ENCODE measurements at regions not wholly inside any gene's neighbourhood (a gene's known extent, or its start where the extent isn't known, plus 50 kb on each side); places are given as distances from the start of the nearest gene placed in this dataset.
"Not testable (repeated sequence)": the region's sequence is repeated elsewhere in the genome, so short reads cannot be mapped to it uniquely, and the experiment has no call there.

DNA sequence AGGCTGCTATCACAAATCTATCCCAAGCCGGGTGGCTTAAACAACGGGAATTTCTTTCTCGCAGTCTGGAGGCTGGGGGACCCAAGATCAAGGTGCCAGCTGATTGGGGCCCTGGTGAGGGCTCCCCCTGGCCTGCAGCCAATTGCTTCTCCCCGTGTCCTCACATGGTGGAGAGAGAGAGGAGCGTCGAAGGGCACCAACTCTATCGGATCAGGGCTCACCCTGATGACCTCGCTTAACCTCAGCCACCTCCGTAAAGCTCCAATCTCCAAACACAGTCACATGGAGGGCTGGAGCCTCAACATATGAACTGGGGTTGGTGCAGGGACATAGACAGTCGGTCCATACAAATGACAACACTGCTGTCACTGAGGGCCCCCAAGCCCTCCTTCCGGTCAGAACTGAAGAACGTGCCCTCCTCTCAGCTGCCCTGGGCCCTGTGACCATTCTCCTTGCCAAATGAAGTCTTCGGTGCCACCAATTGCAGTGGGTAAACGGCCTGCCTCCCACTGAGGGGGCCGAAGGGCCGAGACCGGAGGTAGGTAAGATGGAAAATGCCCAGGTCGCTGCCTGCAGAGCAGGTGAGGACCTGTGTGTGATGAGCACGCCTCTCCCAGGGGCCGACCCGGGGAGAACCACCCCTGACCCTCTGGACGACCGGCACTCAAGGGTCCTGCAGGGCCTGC is 211.0 kb downstream of the TOMM20 start:
- no peak for DNase-seq (ENCODE audit: low read depth)

DNA sequence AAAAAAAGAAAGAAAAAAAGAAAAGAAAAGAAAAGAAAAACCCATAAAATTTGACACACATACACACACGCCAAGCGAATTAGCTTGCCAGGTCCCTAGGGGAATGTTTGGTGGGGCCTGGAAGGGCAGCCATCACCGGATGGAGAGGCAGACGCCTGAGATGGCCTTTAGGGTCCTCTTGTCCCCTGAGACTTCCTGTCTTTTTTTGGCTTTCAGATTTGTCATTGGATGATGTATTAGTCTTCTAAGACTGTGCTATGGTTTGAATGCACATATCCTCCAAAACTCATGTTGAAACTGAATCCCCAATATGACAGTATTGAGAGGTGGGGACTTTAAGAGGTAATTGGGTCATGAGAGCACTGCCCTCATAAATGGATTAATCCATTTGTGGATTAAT is 211.8 kb downstream of the TOMM20 start:
- no peak for DNase-seq (ENCODE audit: low read depth)

DNA sequence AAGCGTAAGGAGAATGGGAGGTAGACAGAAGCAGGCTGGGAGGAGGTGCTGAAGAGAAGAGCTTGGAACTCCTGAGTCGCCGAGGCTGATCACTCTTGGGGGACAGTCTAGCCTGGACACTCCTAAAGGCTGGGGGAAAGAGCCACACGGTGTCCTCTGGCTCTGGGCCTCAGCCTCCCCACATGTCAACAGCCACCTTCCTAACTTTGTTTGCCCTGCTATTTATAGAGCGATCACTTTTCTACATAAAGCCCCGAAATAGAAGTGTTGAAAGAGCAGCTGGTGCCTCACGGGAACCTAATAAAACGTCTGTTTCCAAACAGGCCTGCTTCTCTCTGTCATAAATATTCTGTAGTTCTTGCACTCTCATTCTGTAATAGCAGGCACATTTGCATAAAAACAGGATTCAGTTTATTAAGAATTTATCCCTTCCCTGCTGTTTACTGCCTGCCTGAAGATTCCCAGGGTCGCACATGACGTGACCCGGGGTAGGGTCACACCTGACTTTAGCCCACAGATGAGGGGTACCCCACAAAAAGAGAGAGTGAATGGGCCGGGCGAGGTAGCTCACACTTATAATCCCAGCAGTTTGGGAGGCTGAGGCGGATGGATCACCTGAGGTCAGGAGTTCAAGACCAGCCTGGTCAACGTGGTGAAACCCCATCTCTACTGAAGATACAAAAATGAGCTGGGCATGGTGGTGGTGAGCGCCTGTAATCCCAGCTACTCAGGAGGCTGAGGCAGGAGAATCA is 212.5 kb downstream of the TOMM20 start:
- no peak for DNase-seq (ENCODE audit: low read depth)

DNA sequence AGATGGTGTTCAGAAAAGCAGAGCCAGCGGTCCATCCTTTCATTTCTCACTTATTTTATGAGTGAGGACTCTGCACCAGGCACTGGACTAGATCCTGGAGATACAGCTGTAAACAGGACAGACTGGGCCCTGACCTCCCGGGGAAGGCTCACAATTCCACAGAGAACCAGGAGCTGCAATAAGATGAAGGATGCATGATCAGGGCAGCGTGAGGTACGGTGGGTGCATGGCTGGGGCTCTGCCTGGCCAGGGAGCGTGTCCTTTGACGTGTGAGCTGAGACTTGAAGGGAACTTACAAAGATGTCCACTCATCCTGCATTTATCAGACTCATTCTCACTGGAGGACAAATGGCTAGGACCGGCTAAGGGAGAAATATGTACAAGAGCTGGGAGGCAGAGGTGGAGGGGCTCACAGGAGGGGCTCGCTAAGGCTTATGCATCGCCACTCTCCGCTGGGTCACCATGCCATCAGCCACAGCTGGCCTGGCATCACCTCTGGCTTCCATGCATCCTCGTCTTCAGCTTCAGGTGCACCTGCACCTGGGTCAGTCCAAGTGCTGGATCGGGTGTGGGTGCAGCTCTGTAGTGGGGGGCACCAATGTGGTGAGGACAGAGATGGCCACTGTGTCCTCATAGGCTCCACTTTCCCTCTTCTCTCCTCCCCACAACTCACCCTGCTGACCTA is 213.9 kb downstream of the TOMM20 start:
- no peak for DNase-seq (ENCODE audit: low read depth)

GRCh38 chr1:234913771-234914170 is 214.9 kb downstream of the TOMM20 start:
- no peak for DNase-seq (ENCODE audit: low read depth)

DNA sequence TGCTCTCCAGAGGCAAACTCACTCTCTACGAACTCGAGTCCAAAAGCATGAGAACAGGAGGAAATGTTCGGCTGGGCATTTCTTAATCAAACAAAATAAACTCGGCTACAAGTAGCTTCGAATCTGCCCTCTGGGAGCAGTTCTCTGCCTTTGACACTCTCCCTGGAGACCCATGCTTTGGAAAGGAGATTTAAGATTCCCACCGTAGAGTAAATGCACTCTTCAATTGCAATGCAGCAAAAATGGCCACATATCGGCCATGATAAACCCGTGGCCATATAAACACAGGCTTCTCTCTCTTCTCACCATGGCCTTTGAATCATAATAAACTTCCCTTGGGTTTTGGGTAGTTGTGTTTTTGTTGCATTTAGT is 215.4 kb downstream of the TOMM20 start:
- DNase-seq (ENCODE audit: low read depth) = no peak

- DNase-seq (ENCODE audit: low read depth) = no peak
Observed at GRCh38 chr1:234912548-234913277, 215.9 kb downstream of the TOMM20 start.

- DNase-seq (ENCODE audit: low read depth) = no peak
Observed at GRCh38 chr1:234911787-234912186, 216.8 kb downstream of the TOMM20 start.

- DNase-seq (ENCODE audit: low read depth) = not testable (repeated sequence)
Observed at GRCh38 chr1:234911136-234911535, 217.5 kb downstream of the TOMM20 start.

GRCh38 chr1:234909851-234910250 is 218.8 kb downstream of the TOMM20 start:
- no peak for DNase-seq (ENCODE audit: low read depth)

- no peak for DNase-seq (ENCODE audit: low read depth)
Observed at GRCh38 chr1:234909307-234909810, 219.3 kb downstream of the TOMM20 start.

GRCh38 chr1:234908571-234908970 is 220.1 kb downstream of the TOMM20 start:
- DNase-seq (ENCODE audit: low read depth) = no peak

- peak; percentile 86 for DNase-seq (ENCODE audit: low read depth)
Observed at GRCh38 chr1:234907940-234908405, 220.7 kb downstream of the TOMM20 start.

GRCh38 chr1:234907208-234907939 is 221.3 kb downstream of the TOMM20 start:
- DNase-seq (ENCODE audit: low read depth) = no peak

DNA sequence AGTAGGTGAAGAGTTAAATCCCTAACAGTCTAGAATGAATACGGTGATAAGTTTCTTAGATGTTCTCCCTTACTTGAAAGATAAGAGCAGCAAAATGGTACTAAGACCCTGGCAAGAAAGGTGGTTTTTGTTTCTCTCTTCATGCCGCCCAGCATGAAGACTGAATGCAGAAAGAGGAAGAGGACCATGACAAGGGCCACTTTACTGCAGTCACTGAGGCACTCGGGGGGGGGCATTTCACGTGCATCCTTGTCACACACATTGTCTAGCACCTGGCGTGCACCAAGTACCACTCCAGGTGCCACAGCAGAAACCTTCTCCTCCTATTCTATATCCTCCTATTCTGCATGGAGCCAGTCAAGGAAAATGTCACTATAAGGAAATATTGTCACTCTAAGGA is 222.0 kb downstream of the TOMM20 start:
- DNase-seq (ENCODE audit: low read depth) = no peak

- no peak for DNase-seq (ENCODE audit: low read depth)
Observed at GRCh38 chr1:234902774-234903547, 225.7 kb downstream of the TOMM20 start.

DNA sequence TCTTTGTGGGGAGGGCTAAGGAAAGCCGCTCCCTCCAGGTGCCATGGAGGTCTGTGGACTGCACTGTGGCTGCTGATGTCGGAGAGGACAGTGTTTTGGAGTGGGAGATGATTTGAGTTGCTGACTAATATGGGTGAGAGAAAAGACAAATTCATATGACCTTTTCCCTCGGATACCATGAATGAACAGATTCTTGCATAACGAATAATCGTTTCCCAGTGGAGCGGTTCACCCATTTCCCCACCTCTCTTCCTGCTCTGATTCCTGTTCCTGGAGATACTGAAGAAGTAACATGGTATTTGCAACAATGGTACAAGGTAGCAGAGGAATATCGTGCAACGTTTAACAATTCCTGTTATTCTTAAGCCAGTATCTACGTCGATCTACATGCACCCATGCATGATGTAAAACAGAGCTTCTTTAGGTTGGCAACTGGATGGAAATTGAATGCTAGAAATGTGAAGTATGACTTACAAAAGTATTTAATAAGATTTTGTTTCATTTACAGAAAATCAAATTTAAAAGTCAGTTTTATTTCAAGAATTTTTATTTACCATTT is 227.1 kb downstream of the TOMM20 start:
- no peak for DNase-seq (ENCODE audit: low read depth)

GRCh38 chr1:234900595-234900994 is 228.0 kb downstream of the TOMM20 start:
- DNase-seq (ENCODE audit: low read depth) = no peak

DNA sequence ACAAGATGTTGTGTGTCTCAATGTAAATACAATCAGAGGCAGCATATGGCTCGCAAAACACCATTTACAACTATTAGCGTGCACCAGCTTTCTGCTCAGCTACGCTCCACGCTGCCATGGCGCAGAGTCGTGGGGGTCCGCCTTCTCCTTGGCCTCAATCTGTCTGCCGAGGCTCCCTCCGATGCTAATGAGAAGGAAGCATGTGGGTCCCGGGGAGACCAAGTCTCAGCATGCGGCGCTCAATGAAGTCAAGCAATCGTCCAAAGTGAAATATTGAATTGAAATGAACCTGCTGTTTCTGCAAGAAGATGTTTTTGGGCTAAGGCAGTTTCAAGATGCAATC is 228.9 kb downstream of the TOMM20 start:
- no peak for DNase-seq (ENCODE audit: low read depth)

GRCh38 chr1:234899041-234899729 is 229.5 kb downstream of the TOMM20 start:
- DNase-seq (ENCODE audit: low read depth) = no peak

Measured in fibroblast of the conjunctiva (primary cell).